RPMI7951 (cell line): ENCODE measurements at regions not wholly inside any gene's neighbourhood (a gene's known extent, or its start where the extent isn't known, plus 50 kb on each side); places are given as distances from the start of the nearest gene placed in this dataset.
"Not testable (repeated sequence)": the region's sequence is repeated elsewhere in the genome, so short reads cannot be mapped to it uniquely, and the experiment has no call there.

Source experiments
- DNase-seq: peaks from one replicate; pipeline ENCODE4 v3.0.0-alpha.2; 2012; ENCODE audit warnings: low read depth

GRCh38 chr1:229132106-229132443, 138.8 kb upstream of the RAB4A start:
- DNase-seq, result no peak

- DNase-seq, result no peak
These were observed 138.2 kb upstream of the RAB4A start for GRCh38 chr1:229132706-229133105.

DNA sequence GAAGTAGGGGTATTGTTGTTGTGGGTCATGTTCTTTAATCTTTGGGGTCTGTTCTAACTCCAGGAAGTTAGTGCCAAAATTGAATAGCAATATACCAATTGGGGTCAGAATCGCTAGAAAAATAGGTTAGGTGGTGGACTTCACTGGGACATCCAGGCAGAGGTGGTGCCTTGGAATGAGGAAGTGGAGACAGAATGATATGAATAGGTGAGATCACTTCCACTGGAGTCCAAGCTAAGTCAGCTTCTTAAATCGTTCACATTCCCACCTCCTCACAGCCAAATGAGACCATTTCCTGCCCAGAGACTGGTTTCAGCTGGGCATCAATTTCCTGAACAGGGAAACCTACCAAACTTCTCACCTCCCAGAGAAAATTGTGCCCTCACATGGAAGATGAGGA, 137.8 kb upstream of the RAB4A start:
- DNase-seq, result no peak

DNA sequence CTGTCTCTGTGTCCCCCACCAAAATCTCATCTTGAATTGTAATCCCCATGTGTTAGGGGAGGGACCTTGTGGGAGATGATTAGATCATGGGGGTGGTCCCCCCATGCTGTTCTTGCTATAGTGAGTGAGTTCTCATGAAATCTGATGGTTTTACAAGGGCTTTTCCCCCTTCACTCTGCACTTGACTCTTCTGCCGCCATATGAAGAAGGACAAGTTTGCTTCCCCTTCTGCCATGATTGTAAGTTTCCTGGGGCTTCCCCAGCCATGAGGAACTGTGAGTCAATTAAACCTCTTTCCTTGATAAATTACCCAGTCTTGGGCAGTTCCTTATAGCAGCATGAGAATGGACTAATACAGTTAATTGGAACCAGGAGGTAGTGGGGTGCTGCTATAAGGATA, 137.1 kb upstream of the RAB4A start:
- DNase-seq, result no peak

DNA sequence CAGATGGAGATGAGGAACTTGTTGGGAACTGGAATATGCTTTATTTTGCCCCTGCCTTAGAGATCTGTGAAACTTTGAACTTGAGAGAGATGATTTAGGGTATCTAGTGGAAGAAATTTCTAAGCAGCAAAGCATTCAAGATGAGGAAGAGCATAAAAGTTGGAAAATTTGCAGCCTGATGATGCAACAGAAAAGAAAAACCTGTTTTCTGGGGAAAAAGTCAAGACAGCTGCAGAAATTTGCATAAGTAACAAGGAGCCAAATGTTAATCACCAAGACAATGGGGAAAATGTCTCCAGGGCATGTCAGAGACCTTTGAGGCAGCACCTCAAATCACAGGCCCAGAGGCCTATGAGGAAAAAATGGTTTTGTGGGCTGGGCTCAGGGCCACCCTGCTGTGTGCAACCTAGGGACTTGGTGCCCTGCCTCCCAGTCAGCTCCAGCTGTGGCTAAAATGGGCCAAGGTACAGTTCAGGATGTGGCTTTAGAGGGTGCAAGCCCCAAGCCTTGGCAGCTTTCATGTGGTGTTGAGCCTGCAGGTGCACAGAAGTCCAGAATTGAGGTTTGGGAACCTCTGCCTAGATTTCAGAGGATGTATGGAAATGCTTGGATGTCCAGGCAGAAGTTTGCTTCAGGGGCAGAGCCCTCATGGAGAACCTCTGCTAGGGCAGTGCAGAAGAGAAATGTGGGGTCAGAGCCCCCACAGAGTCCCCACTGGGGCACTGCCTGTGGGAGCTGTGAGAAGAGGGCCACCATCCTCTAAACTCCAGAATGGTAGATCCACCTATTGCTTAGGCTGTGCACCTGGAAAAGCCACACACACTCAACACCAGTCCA, 136.3 kb upstream of the RAB4A start:
- DNase-seq, result not testable (repeated sequence)

DNA sequence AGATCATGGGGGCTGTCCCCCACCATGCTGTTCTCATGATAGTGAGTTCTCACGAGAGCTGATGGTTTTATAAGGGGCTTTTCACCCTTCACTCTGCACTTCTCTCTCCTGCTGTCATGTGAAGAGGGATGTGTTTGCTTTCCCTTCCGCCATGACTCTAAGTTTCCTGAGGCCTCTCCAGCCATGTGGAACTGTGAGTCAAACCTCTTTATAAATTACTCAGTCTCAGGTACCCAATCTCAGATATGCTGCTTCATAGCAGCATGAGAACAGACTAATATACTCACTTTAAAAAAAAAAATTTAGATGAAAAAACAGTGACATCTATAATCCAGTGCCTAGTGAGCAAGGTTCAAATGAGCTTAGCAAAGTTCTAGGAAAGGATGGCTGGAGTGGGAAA, 135.1 kb upstream of the RAB4A start:
- no peak for DNase-seq

DNA sequence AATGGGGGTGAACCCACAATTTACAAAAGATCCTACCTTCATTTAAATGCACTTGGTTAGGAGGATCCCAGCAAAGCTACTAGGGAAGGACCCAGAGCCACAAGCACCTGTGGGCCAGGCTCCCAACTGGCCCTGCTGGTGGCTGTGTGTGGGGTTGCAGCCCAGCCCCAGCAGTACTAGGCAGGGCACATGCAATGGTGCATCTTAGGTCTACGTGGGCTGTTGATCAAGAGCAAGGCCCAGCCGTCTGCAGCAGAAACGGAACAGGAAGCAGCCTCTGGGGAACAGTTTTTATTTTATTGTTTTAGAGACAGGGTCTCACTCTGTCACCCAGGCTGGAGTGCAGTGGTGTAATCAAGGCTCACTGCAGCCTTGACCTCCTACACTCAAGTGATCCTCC, 134.1 kb upstream of the RAB4A start:
- no peak for DNase-seq

- no peak for DNase-seq
These were observed 133.6 kb upstream of the RAB4A start for GRCh38 chr1:229137271-229137670.

DNA sequence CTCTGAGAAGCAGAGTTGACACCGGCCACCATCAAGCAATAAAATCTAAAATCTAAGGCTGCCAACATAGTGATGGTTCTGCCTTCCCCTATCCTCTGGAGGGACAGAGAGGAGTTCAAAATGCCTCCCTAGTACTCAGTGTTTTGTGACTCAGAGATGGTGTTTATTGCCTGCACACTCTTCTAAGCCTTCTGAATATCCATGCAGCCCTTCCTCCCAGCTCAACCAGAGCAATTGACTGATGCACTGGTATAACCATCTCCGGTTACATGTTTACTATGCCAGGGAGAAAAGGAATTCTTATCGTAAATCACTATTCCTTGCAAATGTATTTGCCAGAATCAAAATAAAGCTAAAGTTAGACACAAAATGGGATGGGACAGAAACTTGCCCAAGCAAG, 132.9 kb upstream of the RAB4A start:
- DNase-seq, result no peak

- DNase-seq, result no peak
These were observed 131.4 kb upstream of the RAB4A start for GRCh38 chr1:229139331-229140118.

GRCh38 chr1:229140119-229140396, 130.9 kb upstream of the RAB4A start:
- DNase-seq, result no peak

- no peak for DNase-seq
These were observed 129.6 kb upstream of the RAB4A start for GRCh38 chr1:229141271-229141670.

DNA sequence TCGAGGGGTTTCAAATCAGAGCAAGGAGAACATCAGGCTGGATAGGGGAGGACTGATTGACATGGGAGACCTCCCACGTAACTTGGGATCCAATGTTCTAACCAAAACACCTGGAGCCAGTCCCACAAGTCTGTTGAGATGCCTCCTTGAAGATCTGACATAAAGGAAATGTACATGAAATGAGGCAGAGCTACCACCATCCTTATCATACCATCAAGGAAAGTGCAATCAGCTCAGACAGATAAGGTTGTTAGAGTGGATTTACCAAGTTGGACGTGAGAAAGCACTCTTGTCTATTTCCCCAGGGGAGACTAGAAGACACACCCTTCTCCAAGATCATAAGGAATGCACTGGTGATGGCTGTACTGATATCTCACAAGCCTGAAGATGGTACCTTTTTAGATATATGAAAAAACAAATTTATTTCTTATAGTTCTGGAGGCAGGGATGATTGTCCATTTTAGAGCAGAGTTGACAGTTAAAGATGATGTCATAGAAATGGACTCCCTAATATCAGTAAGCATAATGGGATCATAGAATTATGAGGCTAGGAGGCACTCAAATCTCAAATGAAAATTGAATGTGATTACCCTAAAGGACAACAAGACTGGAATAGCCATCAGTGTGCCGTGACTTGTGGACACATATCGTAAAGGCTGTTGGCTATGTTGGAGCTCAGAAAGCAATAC, 129.1 kb upstream of the RAB4A start:
- DNase-seq, result no peak

DNA sequence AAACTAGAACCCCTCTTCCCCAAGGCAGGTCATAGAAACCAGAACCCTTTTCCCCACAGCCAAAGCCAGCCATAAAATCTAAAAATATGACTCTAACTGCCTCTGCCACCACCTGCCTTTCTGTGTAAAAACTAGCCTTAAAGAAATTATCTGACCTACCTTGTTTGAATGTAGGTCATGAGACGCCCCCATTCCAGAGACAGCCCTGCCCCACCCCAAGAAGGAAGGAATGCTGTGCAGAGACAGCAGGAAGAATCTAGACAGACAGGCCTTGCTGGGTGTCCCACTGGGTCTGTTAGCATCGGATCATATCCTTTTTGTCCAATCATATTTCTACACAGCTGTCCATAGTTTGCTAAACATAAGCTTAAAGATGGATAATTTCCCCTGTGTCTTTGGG, 128.4 kb upstream of the RAB4A start:
- no peak for DNase-seq

- no peak for DNase-seq
These were observed 124.3 kb upstream of the RAB4A start for GRCh38 chr1:229146647-229147046.

GRCh38 chr1:229147072-229147471, 123.8 kb upstream of the RAB4A start:
- no peak for DNase-seq

DNA sequence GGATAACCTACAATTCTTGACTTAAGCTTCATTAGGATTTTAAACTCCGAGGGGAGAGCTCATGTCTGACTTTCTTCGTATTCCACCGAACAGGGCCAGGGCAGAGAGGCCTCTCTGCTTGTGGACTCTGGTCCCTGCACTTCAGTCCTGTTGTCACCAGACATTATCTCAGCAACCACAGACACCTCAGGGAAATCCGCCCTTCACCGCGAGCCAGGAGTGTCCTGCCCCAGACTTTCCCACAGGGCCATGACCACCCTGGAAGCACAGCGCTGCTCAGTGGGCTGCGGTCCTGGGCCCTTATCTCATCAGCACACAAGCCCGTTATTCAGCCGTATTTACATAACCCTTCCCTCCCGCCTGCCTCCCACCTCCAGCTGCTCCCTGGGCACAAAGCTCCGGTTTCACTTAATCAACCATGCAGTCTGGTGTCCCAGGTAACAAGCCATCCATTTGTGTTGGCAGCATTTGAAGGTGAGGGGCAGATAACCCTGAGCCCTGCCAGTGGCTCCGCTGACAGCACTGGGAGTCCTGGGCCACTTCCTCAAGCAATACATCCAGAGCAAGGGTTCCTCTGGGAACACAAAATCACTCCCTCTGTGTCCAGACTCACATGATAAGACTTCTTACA, 122.8 kb upstream of the RAB4A start:
- no peak for DNase-seq

- no peak for DNase-seq
These were observed 122.2 kb upstream of the RAB4A start for GRCh38 chr1:229148743-229149142.

DNA sequence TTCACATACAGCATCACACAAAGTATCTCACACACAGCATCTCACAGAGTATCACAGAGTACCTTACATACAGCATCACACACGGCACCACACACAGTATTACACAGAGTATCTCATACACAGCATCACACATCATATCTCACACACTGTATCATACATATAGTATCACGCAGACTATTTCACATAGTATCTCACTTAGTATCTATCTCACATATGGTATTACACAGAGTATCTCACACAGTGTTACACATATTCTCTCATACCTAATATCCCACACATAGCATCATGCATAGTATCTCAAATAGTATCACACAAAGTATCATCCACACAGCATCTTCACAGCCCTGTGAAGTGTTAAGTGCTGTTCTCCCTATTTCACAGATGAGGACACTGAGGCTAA, 121.5 kb upstream of the RAB4A start:
- DNase-seq, result no peak

DNA sequence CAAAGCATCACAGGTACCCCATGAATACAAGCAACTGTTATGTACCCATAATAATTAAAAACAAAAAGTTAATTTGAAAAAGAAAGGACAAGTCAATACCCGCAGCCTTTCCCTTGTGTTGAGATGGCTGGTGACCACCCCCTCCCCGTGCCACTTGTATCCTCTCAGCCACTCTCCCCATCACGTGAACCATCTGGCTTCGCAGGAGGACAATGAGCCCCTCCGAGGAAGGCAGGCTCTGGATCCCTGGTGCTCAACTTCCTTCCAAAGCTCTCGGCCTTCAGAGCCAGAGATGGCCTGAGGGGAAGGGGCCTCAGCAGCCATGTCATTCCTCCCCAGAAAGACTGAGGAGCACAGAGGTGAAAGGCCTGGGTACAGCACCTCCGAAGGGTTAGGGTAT, 120.4 kb upstream of the RAB4A start:
- DNase-seq, result no peak

GRCh38 chr1:229151412-229151811, 119.5 kb upstream of the RAB4A start:
- not testable (repeated sequence) for DNase-seq

- DNase-seq, result no peak
These were observed 118.6 kb upstream of the RAB4A start for GRCh38 chr1:229152311-229152710.
